Kidney tubule cell (primary cell): ENCODE measurements at regions not wholly inside any gene's neighbourhood (a gene's known extent, or its start where the extent isn't known, plus 50 kb on each side); places are given as distances from the start of the nearest gene placed in this dataset.
"Not testable (repeated sequence)": the region's sequence is repeated elsewhere in the genome, so short reads cannot be mapped to it uniquely, and the experiment has no call there.

Experiments
- DNase-seq: peaks from one replicate; pipeline ENCODE4 v3.0.0-alpha.2; 2018; ENCODE audit warnings: low spot score

- DNase-seq, result no peak
These were observed 126.1 kb downstream of the MYCN start for GRCh38 chr2:16066261-16067036.

- DNase-seq, result not testable (repeated sequence)
These were observed 125.1 kb downstream of the MYCN start for GRCh38 chr2:16065272-16066069.

- DNase-seq, result no peak
These were observed 124.4 kb downstream of the MYCN start for GRCh38 chr2:16064745-16065144.

GRCh38 chr2:16063955-16064633 lies 123.7 kb downstream of the MYCN start:
- DNase-seq, result no peak

GRCh38 chr2:16063251-16063850 lies 123.0 kb downstream of the MYCN start:
- no peak for DNase-seq

GRCh38 chr2:16062471-16063250 lies 122.3 kb downstream of the MYCN start:
- DNase-seq, result no peak

- no peak for DNase-seq
These were observed 121.3 kb downstream of the MYCN start for GRCh38 chr2:16061441-16062217.

- no peak for DNase-seq
These were observed 120.6 kb downstream of the MYCN start for GRCh38 chr2:16060936-16061338.

GRCh38 chr2:16060125-16060935 lies 120.0 kb downstream of the MYCN start:
- no peak for DNase-seq

GRCh38 chr2:16059393-16060016 lies 119.2 kb downstream of the MYCN start:
- DNase-seq, result no peak

GRCh38 chr2:16058747-16059358 lies 118.5 kb downstream of the MYCN start:
- DNase-seq, result no peak

GRCh38 chr2:16058256-16058655 lies 117.9 kb downstream of the MYCN start:
- DNase-seq, result no peak

GRCh38 chr2:16057661-16058060 lies 117.3 kb downstream of the MYCN start:
- DNase-seq, result no peak

GRCh38 chr2:16055848-16056580 lies 115.7 kb downstream of the MYCN start:
- DNase-seq, result no peak

GRCh38 chr2:16053437-16054257 lies 113.3 kb downstream of the MYCN start:
- DNase-seq, result no peak

GRCh38 chr2:16052571-16053052 lies 112.3 kb downstream of the MYCN start:
- not testable (repeated sequence) for DNase-seq
